Panc1 (cell line): ENCODE measurements at regions not wholly inside any gene's neighbourhood (a gene's known extent, or its start where the extent isn't known, plus 50 kb on each side); places are given as distances from the start of the nearest gene placed in this dataset.

ENCODE experiments used
- ATAC-seq: fragments of 200-7000 bp; cut with Tn5 transposase; 2 replicates; pipeline ENCODE4 v1.9.1; 2020; ENCODE audit warnings: mild to moderate bottlenecking, moderate library complexity
- BruUV-seq: library from RNA; stranded (reverse); fragments of 400-500 nt; replicated peaks from 2 replicates; lab custom pipeline; 2021; lab: Mats Ljungman, UMichigan
- CTCF ChIA-PET: fragments of 300-600 bp; sonication (Branson Sonifier 250); formaldehyde crosslinking; loops from one replicate; lab custom pipeline; 2022; ENCODE audit warnings: antibody characterized with exemption; lab: Charles Lee
- POLR2A ChIA-PET: fragments of 300-600 bp; sonication (Branson Sonifier 250); formaldehyde crosslinking; loops from one replicate; lab custom pipeline; 2022; ENCODE audit warnings: antibody characterized with exemption; lab: Charles Lee
- DNase-seq: peaks from one replicate; pipeline ENCODE4 v3.0.0-alpha.2; 2010; ENCODE audit warnings: low read depth, low spot score
- H3K27ac ChIP-seq: 2 replicates; pipeline ENCODE4 v1.5.1; 2011; ENCODE audit warnings: mild to moderate bottlenecking, low read length, inconsistent platforms
- H3K27me3 ChIP-seq: fragments of 200-500 bp; sonication (Bioruptor generic); 2 replicates; pipeline ENCODE4 v1.6.0; 2014; ENCODE audit warnings: low read length, inconsistent platforms; ENCODE audit not compliant: control insufficient read depth, insufficient read depth
- H3K36me3 ChIP-seq: fragments of 200-500 bp; sonication (Bioruptor generic); 2 replicates; pipeline ENCODE4 v1.5.1; 2014; ENCODE audit warnings: inconsistent platforms, mild to moderate bottlenecking, low read length, moderate library complexity; ENCODE audit not compliant: control insufficient read depth, insufficient read depth
- H3K4me1 ChIP-seq: 2 replicates; pipeline ENCODE4 v1.5.1; 2011; ENCODE audit warnings: inconsistent platforms, mild to moderate bottlenecking, low read length, moderate library complexity; ENCODE audit not compliant: control insufficient read depth, insufficient read depth
- H3K4me3 ChIP-seq, 2 experiments: 2 replicates each; pipeline ENCODE4 v1.5.1; 2011 to 2012; ENCODE audit warnings: low read depth in 2 of 2, low read length in 2 of 2, mild to moderate bottlenecking in 2 of 2, inconsistent platforms in 1 of 2, moderate library complexity in 1 of 2
- H3K9me3 ChIP-seq: fragments of 200-500 bp; sonication (Bioruptor generic); 2 replicates; pipeline ENCODE4 v1.5.1; 2014; ENCODE audit warnings: low read depth, mild to moderate bottlenecking, inconsistent platforms, low read length, moderate library complexity; ENCODE audit not compliant: control insufficient read depth, insufficient read depth
- POLR2AphosphoS5 ChIP-seq: IDR thresholded peaks from 2 replicates; pipeline ENCODE4 v1.6.1; 2012; ENCODE audit warnings: mild to moderate bottlenecking, low read depth, low read length, moderate library complexity
- SIN3A ChIP-seq: IDR thresholded peaks from 2 replicates; pipeline ENCODE4 v1.6.1; 2012; ENCODE audit warnings: low read depth, mild to moderate bottlenecking, low read length, moderate library complexity, borderline replicate concordance; ENCODE audit not compliant: insufficient read depth
- TCF7L2 ChIP-seq: IDR thresholded peaks from 2 replicates; pipeline ENCODE4 v1.6.1; 2011; ENCODE audit warnings: mild to moderate bottlenecking, low read depth, low read length, inconsistent platforms
- in situ Hi-C: cut with HindIII; loops from 2 replicates; pipeline ENCODE4 v1.10.0; 2016; ENCODE audit warnings: low sequenced_read_pairs, low pct_unique_long_range_greater_than_20kb
- intact Hi-C: fragments of 100-400 bp; cut with micrococcal nuclease; formaldehyde crosslinking; loops from one replicate; pipeline ENCODE4 v1.10.0; 2022; ENCODE audit not compliant: unreplicated experiment
- TF ChIP-seq, protein P1 (sequence below): fragments of 450-650 bp; IDR thresholded peaks from 2 replicates; pipeline ENCODE4 v1.5.1; 2017; ENCODE audit warnings: mild to moderate bottlenecking
- TF ChIP-seq, protein P2 (sequence below), 2 experiments: IDR thresholded peaks; 2 replicates each; pipeline ENCODE4 v1.6.1; 2011 to 2012; ENCODE audit warnings: low read depth in 2 of 2, control low read depth in 1 of 2, low read length in 1 of 2, mild to moderate bottlenecking in 1 of 2, moderate library complexity in 1 of 2; ENCODE audit not compliant: insufficient read depth in 1 of 2

DNA sequence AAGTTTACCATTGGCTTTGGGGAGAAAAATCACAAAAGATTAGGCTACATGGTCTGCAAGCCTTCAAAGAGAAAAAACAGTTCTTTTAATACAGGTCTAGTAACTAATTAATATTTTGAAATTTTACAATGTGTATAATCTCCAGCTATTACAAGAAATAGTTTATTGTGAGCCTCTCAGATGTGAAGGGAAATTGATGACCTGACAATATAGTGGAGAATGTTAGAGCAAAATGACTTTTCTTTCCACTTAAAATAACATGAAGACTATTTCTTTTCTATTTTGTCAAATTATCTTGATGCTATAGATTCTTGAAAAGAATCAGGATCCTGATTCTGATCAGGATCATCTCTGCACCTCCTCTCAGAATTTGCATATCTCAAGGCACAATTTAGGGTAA is 362.3 kb downstream of the PMP22 start:
- CTCF ChIA-PET: no interaction called here
- ATAC-seq: no peak
- in situ Hi-C loops (no loop called here), intact Hi-C loops (no loop called here)
- Histone ChIP-seq H3K27me3 (no peaks in the 10 kb centered on the region), H3K4me1 (no peaks in the 10 kb centered on the region), H3K36me3 (no peaks in the 10 kb centered on the region), H3K4me3 (no peak overlapping the region), H3K27ac (no peak overlapping the region), H3K9me3 (no peaks in the 10 kb centered on the region)
- DNase-seq: no peak
- POLR2A ChIA-PET: no interaction called here
- BruUV-seq: no TSS peak
- TF ChIP-seq, protein P1, sequence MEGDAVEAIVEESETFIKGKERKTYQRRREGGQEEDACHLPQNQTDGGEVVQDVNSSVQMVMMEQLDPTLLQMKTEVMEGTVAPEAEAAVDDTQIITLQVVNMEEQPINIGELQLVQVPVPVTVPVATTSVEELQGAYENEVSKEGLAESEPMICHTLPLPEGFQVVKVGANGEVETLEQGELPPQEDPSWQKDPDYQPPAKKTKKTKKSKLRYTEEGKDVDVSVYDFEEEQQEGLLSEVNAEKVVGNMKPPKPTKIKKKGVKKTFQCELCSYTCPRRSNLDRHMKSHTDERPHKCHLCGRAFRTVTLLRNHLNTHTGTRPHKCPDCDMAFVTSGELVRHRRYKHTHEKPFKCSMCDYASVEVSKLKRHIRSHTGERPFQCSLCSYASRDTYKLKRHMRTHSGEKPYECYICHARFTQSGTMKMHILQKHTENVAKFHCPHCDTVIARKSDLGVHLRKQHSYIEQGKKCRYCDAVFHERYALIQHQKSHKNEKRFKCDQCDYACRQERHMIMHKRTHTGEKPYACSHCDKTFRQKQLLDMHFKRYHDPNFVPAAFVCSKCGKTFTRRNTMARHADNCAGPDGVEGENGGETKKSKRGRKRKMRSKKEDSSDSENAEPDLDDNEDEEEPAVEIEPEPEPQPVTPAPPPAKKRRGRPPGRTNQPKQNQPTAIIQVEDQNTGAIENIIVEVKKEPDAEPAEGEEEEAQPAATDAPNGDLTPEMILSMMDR: no peak
- TF ChIP-seq SIN3A (no peak), TCF7L2 (no peak), POLR2AphosphoS5 (no peak)
- TF ChIP-seq, protein P2, sequence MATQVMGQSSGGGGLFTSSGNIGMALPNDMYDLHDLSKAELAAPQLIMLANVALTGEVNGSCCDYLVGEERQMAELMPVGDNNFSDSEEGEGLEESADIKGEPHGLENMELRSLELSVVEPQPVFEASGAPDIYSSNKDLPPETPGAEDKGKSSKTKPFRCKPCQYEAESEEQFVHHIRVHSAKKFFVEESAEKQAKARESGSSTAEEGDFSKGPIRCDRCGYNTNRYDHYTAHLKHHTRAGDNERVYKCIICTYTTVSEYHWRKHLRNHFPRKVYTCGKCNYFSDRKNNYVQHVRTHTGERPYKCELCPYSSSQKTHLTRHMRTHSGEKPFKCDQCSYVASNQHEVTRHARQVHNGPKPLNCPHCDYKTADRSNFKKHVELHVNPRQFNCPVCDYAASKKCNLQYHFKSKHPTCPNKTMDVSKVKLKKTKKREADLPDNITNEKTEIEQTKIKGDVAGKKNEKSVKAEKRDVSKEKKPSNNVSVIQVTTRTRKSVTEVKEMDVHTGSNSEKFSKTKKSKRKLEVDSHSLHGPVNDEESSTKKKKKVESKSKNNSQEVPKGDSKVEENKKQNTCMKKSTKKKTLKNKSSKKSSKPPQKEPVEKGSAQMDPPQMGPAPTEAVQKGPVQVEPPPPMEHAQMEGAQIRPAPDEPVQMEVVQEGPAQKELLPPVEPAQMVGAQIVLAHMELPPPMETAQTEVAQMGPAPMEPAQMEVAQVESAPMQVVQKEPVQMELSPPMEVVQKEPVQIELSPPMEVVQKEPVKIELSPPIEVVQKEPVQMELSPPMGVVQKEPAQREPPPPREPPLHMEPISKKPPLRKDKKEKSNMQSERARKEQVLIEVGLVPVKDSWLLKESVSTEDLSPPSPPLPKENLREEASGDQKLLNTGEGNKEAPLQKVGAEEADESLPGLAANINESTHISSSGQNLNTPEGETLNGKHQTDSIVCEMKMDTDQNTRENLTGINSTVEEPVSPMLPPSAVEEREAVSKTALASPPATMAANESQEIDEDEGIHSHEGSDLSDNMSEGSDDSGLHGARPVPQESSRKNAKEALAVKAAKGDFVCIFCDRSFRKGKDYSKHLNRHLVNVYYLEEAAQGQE (IDR thresholded peaks at IDR 0.05; ENCODE audit: insufficient read depth in 1 of 2, low read depth in 2 of 2, low read length in 1 of 2): no peak

DNA sequence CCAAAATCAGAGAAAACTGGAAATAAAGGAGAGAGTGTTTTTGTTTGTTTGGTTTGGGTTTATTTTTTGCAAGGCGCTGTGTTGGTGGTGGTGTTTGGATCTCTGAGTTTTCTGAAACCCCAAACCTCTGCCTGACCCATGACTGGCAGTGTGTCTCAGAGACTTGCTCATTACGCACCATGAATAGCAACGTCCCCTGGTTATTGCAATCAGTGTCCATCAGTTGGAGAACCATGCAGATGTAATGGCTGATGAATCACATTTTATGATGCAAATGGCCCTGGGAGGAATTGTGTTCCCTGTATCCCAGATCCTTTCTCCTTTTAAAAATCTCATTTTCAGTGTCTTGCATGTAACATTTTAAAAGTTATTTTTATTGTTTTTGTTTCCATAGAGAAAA is 362.8 kb downstream of the PMP22 start:
- TF ChIP-seq TCF7L2 (no peak), SIN3A (no peak)
- TF ChIP-seq, protein P2 (IDR thresholded peaks at IDR 0.05; ENCODE audit: insufficient read depth in 1 of 2, low read depth in 2 of 2, low read length in 1 of 2): no peak
- TF ChIP-seq, protein P1: no peak
- Histone ChIP-seq H3K4me1 (no peaks in the 10 kb centered on the region), H3K9me3 (no peaks in the 10 kb centered on the region), H3K4me3 (no peak overlapping the region), H3K36me3 (no peaks in the 10 kb centered on the region), H3K27ac (no peak overlapping the region), H3K27me3 (no peaks in the 10 kb centered on the region)
- DNase-seq (no peak), ATAC-seq (no peak)
- CTCF ChIA-PET: no interaction called here
- POLR2A ChIA-PET: no interaction called here
- in situ Hi-C loops: no loop called here
- intact Hi-C loops: no loop called here
- BruUV-seq: no TSS peak
